ENCODE measurements at regions not wholly inside any gene's neighbourhood (a gene's known extent, or its start where the extent isn't known, plus 50 kb on each side); places are given as distances from the start of the nearest gene placed in this dataset.
A peak's percentile ranks its signal among the peaks of the same experiment; 100 is the strongest.

DNA sequence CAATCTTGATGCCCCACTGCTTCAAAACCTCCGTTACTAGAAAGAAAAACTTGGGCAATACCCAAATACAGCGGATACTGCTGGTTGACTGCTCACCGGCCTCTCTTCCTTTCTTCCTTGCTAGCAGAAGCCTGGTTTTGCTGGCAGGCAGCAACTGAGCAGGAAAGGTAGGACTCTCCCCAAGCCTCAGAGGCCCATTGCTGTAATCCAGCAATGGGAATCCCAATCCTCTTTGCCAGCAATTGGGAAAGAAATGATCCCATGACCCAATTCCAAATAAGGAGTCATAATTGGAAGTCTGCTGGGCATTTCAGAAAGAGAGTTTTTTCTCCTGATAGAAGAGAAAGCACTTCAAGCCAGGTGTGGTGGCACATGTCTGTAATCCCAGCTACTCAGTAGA is 394.5 kb downstream of the BCOR start:
- H3K18ac ChIP-seq (ENCODE audit: low read length), result no peak overlapping the region
- no peak overlapping the region for H3K4me2 ChIP-seq (ENCODE audit: low read length)
- H2AK5ac ChIP-seq (ENCODE audit: low read length), result no peak overlapping the region
- no peak overlapping the region for H3K23ac ChIP-seq (ENCODE audit: low read length)
- H3K4me1 ChIP-seq (ENCODE audit: control insufficient read depth, low read depth, low read length), result no peaks in the 10 kb centered on the region
- H3K4me3 ChIP-seq (ENCODE audit: low read length), result no peak overlapping the region
- no peak overlapping the region for H3K27ac ChIP-seq (ENCODE audit: low read depth, low read length)
- no CpG with 5 or more reads among the region's 3 CpGs for WGBS (ENCODE audit: extremely low coverage, insufficient coverage, low lambda C conversion rate)
- no peak overlapping the region for H2BK120ac ChIP-seq (ENCODE audit: low read depth, low read length)
- H3K79me2 ChIP-seq (ENCODE audit: control insufficient read depth, insufficient read depth, low read length), result no peaks in the 10 kb centered on the region
- H3K9ac ChIP-seq (ENCODE audit: low read length), result no peak overlapping the region
- H3K56ac ChIP-seq (ENCODE audit: low read length), result no peak overlapping the region
- H3K4ac ChIP-seq (ENCODE audit: low read depth, low read length), result no peak overlapping the region
- no peaks in the 10 kb centered on the region for H3K36me3 ChIP-seq (ENCODE audit: control insufficient read depth, insufficient read depth, low read length)
- H2BK5ac ChIP-seq (ENCODE audit: low read length), result no peak overlapping the region
- H2BK15ac ChIP-seq (replicated peaks; ENCODE audit: low read depth), result no peak overlapping the region
- no peak overlapping the region for H4K5ac ChIP-seq (ENCODE audit: low read length)
- no peaks in the 10 kb centered on the region for H3K27me3 ChIP-seq (ENCODE audit: insufficient read depth, low read length, poor library complexity)
- no peaks in the 10 kb centered on the region for H3K79me1 ChIP-seq (ENCODE audit: low read length)
- H4K8ac ChIP-seq (ENCODE audit: low read depth, low read length), result no peak overlapping the region
- no peak for DNase-seq

DNA sequence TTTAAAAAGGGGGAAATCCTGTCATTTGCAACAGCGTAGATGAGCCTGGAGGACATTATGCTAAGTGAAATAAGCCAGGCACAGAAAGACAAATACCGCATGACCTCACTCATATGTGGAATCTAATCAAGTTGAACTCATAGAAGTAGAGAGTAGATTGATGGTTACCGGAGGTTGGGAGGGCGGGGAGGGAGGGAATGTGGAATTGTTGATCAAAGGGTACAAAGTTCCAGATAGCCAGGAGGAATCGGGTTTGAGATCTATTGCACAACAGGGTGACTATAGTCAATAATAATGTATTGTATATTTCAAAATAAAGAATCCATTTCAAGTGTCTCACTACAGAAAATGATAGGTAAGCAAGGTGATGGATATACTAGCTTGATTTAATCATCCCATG is 393.2 kb downstream of the BCOR start:
- no CpG with 5 or more reads among the region's 5 CpGs for WGBS (ENCODE audit: extremely low coverage, insufficient coverage, low lambda C conversion rate)
- Histone ChIP-seq H3K4me1 (ENCODE audit: control insufficient read depth, low read depth, low read length) (no peaks in the 10 kb centered on the region), H3K18ac (ENCODE audit: low read length) (no peak overlapping the region), H2BK15ac (replicated peaks; ENCODE audit: low read depth) (no peak overlapping the region), H3K23ac (ENCODE audit: low read length) (no peak overlapping the region), H2AK5ac (ENCODE audit: low read length) (no peak overlapping the region), H2BK5ac (ENCODE audit: low read length) (no peak overlapping the region), H3K9ac (ENCODE audit: low read length) (no peak overlapping the region), H3K4ac (ENCODE audit: low read depth, low read length) (no peak overlapping the region), H3K79me2 (ENCODE audit: control insufficient read depth, insufficient read depth, low read length) (no peaks in the 10 kb centered on the region), H3K79me1 (ENCODE audit: low read length) (no peaks in the 10 kb centered on the region), H3K27ac (ENCODE audit: low read depth, low read length) (no peak overlapping the region), H3K4me3 (ENCODE audit: low read length) (no peak overlapping the region), H3K27me3 (ENCODE audit: insufficient read depth, low read length, poor library complexity) (no peaks in the 10 kb centered on the region), H4K8ac (ENCODE audit: low read depth, low read length) (no peak overlapping the region), H4K5ac (ENCODE audit: low read length) (no peak overlapping the region), H2BK120ac (ENCODE audit: low read depth, low read length) (no peak overlapping the region), H3K56ac (ENCODE audit: low read length) (no peak overlapping the region), H3K36me3 (ENCODE audit: control insufficient read depth, insufficient read depth, low read length) (no peaks in the 10 kb centered on the region), H3K4me2 (ENCODE audit: low read length) (no peak overlapping the region)
- DNase-seq, result no peak

DNA sequence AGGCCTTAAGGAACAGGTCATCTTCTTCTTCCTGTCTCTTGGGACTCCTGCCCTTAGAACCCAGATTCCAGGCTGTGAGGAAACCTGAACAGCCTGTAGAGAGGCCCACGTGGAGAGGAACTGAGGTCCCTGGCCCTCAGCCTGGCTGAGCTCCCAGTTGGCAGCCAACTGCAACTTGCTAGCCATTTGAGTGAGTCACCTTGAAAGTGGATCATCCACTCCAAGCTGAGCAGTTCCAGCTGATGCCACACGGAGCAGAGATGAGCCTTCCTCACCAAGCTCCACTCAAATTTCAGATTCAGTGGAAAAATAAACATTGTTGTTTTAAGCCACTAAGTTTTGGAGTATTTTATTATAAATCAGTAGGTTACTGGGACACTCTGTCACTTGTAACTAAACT is 392.5 kb downstream of the BCOR start:
- peak; percentile 52 for DNase-seq
- Histone ChIP-seq H3K4me1 (ENCODE audit: control insufficient read depth, low read depth, low read length) (no peaks in the 10 kb centered on the region), H3K79me2 (ENCODE audit: control insufficient read depth, insufficient read depth, low read length) (no peaks in the 10 kb centered on the region), H4K5ac (ENCODE audit: low read length) (no peak overlapping the region), H3K23ac (ENCODE audit: low read length) (no peak overlapping the region), H3K18ac (ENCODE audit: low read length) (no peak overlapping the region), H2AK5ac (ENCODE audit: low read length) (no peak overlapping the region), H2BK120ac (ENCODE audit: low read depth, low read length) (no peak overlapping the region), H3K4me3 (ENCODE audit: low read length) (no peak overlapping the region), H3K36me3 (ENCODE audit: control insufficient read depth, insufficient read depth, low read length) (no peaks in the 10 kb centered on the region), H3K4me2 (ENCODE audit: low read length) (no peak overlapping the region), H3K4ac (ENCODE audit: low read depth, low read length) (no peak overlapping the region), H3K56ac (ENCODE audit: low read length) (no peak overlapping the region), H3K9ac (ENCODE audit: low read length) (no peak overlapping the region), H2BK15ac (replicated peaks; ENCODE audit: low read depth) (no peak overlapping the region), H3K27me3 (ENCODE audit: insufficient read depth, low read length, poor library complexity) (no peaks in the 10 kb centered on the region), H2BK5ac (ENCODE audit: low read length) (no peak overlapping the region), H4K8ac (ENCODE audit: low read depth, low read length) (no peak overlapping the region), H3K79me1 (ENCODE audit: low read length) (no peaks in the 10 kb centered on the region), H3K27ac (ENCODE audit: low read depth, low read length) (no peak overlapping the region)
- no CpG with 5 or more reads among the region's 2 CpGs for WGBS (ENCODE audit: extremely low coverage, insufficient coverage, low lambda C conversion rate)

DNA sequence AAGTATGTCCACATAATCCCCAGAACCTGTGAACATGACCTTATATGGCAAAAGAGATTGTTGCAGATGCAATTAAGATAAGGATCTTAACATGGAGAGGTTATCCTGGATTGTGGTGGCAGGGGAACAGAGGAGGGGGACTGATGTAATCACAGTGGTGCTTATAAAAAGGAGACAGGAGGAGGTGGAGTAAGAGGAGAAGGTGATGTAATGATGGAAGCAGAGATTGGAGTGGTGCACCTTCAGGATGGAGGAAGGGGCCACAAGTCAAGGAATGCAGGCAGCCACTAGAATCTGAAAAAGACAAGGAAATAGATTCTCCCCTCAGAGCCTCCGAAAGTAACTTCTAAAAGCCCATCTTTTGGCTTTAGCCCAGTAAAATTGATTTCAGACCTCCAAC is 388.4 kb downstream of the BCOR start:
- Histone ChIP-seq H2BK15ac (replicated peaks; ENCODE audit: low read depth) (no peak overlapping the region), H3K9ac (ENCODE audit: low read length) (no peak overlapping the region), H2BK5ac (ENCODE audit: low read length) (no peak overlapping the region), H3K79me1 (ENCODE audit: low read length) (no peaks in the 10 kb centered on the region), H3K56ac (ENCODE audit: low read length) (no peak overlapping the region), H3K4ac (ENCODE audit: low read depth, low read length) (no peak overlapping the region), H3K36me3 (ENCODE audit: control insufficient read depth, insufficient read depth, low read length) (no peaks in the 10 kb centered on the region), H2BK120ac (ENCODE audit: low read depth, low read length) (no peak overlapping the region), H4K8ac (ENCODE audit: low read depth, low read length) (no peak overlapping the region), H3K27me3 (ENCODE audit: insufficient read depth, low read length, poor library complexity) (no peaks in the 10 kb centered on the region), H3K27ac (ENCODE audit: low read depth, low read length) (no peak overlapping the region), H2AK5ac (ENCODE audit: low read length) (no peak overlapping the region), H3K23ac (ENCODE audit: low read length) (no peak overlapping the region), H3K4me1 (ENCODE audit: control insufficient read depth, low read depth, low read length) (no peaks in the 10 kb centered on the region), H3K79me2 (ENCODE audit: control insufficient read depth, insufficient read depth, low read length) (no peaks in the 10 kb centered on the region), H3K4me3 (ENCODE audit: low read length) (no peak overlapping the region), H4K5ac (ENCODE audit: low read length) (no peak overlapping the region), H3K4me2 (ENCODE audit: low read length) (no peak overlapping the region), H3K18ac (ENCODE audit: low read length) (no peak overlapping the region)
- WGBS (ENCODE audit: extremely low coverage, insufficient coverage, low lambda C conversion rate), result no CpG with 5 or more reads among the region's 1 CpG
- no peak for DNase-seq

DNA sequence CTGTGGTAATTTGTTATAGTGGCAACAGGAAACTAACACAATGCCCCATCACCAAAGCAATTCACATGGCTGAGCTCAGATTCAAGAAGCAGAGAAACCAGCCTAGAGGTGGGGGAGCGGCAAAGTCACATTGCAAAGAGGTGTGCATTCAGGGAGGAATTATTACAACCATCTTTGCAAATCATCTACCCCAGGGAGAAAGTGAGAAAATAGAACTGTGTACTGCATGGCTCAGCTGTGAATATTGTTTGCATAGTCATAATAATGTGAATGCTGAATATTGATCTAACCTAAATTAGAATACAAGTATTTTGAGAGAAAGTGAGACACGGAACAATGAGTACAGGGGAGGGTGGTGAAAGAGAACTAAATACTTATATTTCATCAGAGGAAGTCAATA is 387.9 kb downstream of the BCOR start:
- no CpG with 5 or more reads among the region's 2 CpGs for WGBS (ENCODE audit: extremely low coverage, insufficient coverage, low lambda C conversion rate)
- H3K79me2 ChIP-seq (ENCODE audit: control insufficient read depth, insufficient read depth, low read length), result no peaks in the 10 kb centered on the region
- no peak overlapping the region for H3K27ac ChIP-seq (ENCODE audit: low read depth, low read length)

DNA sequence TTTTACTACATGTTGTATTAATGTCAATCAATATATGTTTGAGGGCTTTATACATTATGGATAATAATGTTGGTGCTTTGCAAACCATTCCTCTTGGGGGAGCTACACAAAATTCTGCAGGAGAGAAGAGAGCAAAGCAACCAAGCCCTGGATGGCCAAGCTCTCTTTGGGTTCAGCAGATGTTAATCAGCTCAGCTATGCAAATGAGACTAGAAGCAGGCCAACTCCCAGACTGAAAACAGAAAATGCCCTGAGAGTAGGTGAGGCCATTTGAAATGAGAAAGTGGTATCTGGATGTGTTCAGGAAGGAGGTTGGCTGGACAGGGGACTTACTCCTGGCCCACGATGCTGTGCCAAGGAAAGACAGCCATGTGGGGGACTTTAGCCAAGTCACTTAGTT is 387.0 kb downstream of the BCOR start:
- Histone ChIP-seq H3K4me1 (ENCODE audit: control insufficient read depth, low read depth, low read length) (no peaks in the 10 kb centered on the region), H3K36me3 (ENCODE audit: control insufficient read depth, insufficient read depth, low read length) (no peaks in the 10 kb centered on the region), H2AK5ac (ENCODE audit: low read length) (no peak overlapping the region), H4K8ac (ENCODE audit: low read depth, low read length) (no peak overlapping the region), H3K79me1 (ENCODE audit: low read length) (no peaks in the 10 kb centered on the region), H2BK5ac (ENCODE audit: low read length) (no peak overlapping the region), H3K18ac (ENCODE audit: low read length) (no peak overlapping the region), H3K9ac (ENCODE audit: low read length) (no peak overlapping the region), H2BK120ac (ENCODE audit: low read depth, low read length) (no peak overlapping the region), H2BK15ac (replicated peaks; ENCODE audit: low read depth) (no peak overlapping the region), H4K5ac (ENCODE audit: low read length) (no peak overlapping the region), H3K4ac (ENCODE audit: low read depth, low read length) (no peak overlapping the region), H3K79me2 (ENCODE audit: control insufficient read depth, insufficient read depth, low read length) (no peaks in the 10 kb centered on the region), H3K4me2 (ENCODE audit: low read length) (no peak overlapping the region), H3K23ac (ENCODE audit: low read length) (no peak overlapping the region), H3K4me3 (ENCODE audit: low read length) (no peak overlapping the region), H3K27ac (ENCODE audit: low read depth, low read length) (no peak overlapping the region), H3K27me3 (ENCODE audit: insufficient read depth, low read length, poor library complexity) (no peaks in the 10 kb centered on the region), H3K56ac (ENCODE audit: low read length) (no peak overlapping the region)
- no peak for DNase-seq
- WGBS (ENCODE audit: extremely low coverage, insufficient coverage, low lambda C conversion rate), result no CpG with 5 or more reads among the region's 1 CpG

More for the DNA sequence above, 387.9 kb downstream of the BCOR start:
- no peak overlapping the region for H3K23ac ChIP-seq (ENCODE audit: low read length)
- H3K4ac ChIP-seq (ENCODE audit: low read depth, low read length), result no peak overlapping the region
- H3K27me3 ChIP-seq (ENCODE audit: insufficient read depth, low read length, poor library complexity), result no peaks in the 10 kb centered on the region
- no peak for DNase-seq
- no peak overlapping the region for H3K56ac ChIP-seq (ENCODE audit: low read length)
- H3K79me1 ChIP-seq (ENCODE audit: low read length), result no peaks in the 10 kb centered on the region
- no peak overlapping the region for H3K9ac ChIP-seq (ENCODE audit: low read length)
- H3K4me2 ChIP-seq (ENCODE audit: low read length), result no peak overlapping the region
- no peaks in the 10 kb centered on the region for H3K4me1 ChIP-seq (ENCODE audit: control insufficient read depth, low read depth, low read length)
- H4K5ac ChIP-seq (ENCODE audit: low read length), result no peak overlapping the region
- H2BK120ac ChIP-seq (ENCODE audit: low read depth, low read length), result no peak overlapping the region
- no peak overlapping the region for H4K8ac ChIP-seq (ENCODE audit: low read depth, low read length)
- H2AK5ac ChIP-seq (ENCODE audit: low read length), result no peak overlapping the region
- no peak overlapping the region for H3K4me3 ChIP-seq (ENCODE audit: low read length)
- H3K18ac ChIP-seq (ENCODE audit: low read length), result no peak overlapping the region
- H2BK5ac ChIP-seq (ENCODE audit: low read length), result no peak overlapping the region
- H2BK15ac ChIP-seq (replicated peaks; ENCODE audit: low read depth), result no peak overlapping the region
- H3K36me3 ChIP-seq (ENCODE audit: control insufficient read depth, insufficient read depth, low read length), result no peaks in the 10 kb centered on the region
